Activated T-helper 1 cell treated with anti-CD3 and anti-CD28 coated beads, Interleukin-12 subunit alpha, Interleukin-12 subunit beta, Interleukin-2, Interleukin-4 antibody, amounts not matched to agents 30 ng/mL and 10 ng/mL and 1 ng/mL, durations not matched to agents 14 hours and 24 hours and 36 hours (primary cell): ENCODE measurements at regions not wholly inside any gene's neighbourhood (a gene's known extent, or its start where the extent isn't known, plus 50 kb on each side); places are given as distances from the start of the nearest gene placed in this dataset.

Experiments
- DNase-seq: peaks from one replicate; pipeline ENCODE4 v3.0.0; 2021; ENCODE audit warnings: low spot score
- H3K27ac Mint-ChIP-seq: one replicate; pipeline ENCODE4 v1.8.0; 2021; ENCODE audit warnings: mild to moderate bottlenecking, mixed read lengths
- H3K27me3 Mint-ChIP-seq: one replicate; pipeline ENCODE4 v1.8.0; 2022; ENCODE audit warnings: mild to moderate bottlenecking, moderate library complexity, mixed read lengths; ENCODE audit not compliant: insufficient read depth
- H3K36me3 Mint-ChIP-seq: one replicate; pipeline ENCODE4 v1.8.0; 2021; ENCODE audit warnings: low read depth, mixed read lengths
- H3K4me1 Mint-ChIP-seq: one replicate; pipeline ENCODE4 v1.8.0; 2021; ENCODE audit warnings: low read depth, mixed read lengths
- H3K4me3 Mint-ChIP-seq: one replicate; pipeline ENCODE4 v1.8.0; 2021; ENCODE audit warnings: mild to moderate bottlenecking, moderate library complexity, mixed read lengths
- H3K9me3 Mint-ChIP-seq: one replicate; pipeline ENCODE4 v1.8.0; 2021; ENCODE audit warnings: mixed read lengths
- intact Hi-C: fragments of 100-400 bp; cut with micrococcal nuclease; formaldehyde crosslinking; loops from one replicate; pipeline ENCODE4 v1.15.1; 2024

DNA sequence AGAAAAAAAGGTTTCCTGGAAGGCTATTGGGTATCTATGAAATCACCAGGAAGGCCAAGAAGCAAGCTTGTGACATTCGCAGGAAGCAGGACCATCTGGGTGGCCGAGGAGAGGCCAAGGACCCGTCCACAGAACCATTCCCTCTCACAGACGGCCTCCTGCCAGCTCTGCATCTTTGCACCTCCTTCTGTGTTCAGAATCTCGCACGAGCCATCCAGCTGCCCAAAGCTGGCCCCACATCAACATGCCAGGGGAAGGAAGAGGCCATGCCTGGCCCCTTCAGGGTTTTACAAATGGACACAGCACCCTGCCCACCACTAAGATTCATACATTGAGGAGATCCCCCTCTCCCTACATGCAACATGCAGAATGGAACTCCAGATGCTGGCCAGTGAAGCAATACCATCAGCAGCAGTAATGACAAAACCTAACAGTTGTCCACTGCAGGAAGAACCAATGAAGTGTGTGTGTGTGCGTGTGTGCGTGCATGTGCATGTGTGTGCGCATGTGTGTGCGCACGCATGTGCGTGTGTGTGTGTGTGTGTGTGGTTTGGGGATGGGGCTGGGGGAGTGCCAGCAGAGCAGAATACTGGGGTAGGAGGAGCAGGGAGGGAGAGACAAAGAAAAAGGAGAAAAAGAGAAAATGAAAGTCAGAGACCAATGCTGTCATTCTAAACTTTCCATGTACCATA, 184.2 kb upstream of the FOXQ1 start:
- H3K9me3 Mint-ChIP-seq, result no peaks in the 10 kb centered on the region
- DNase-seq, result no peak
- no peaks in the 10 kb centered on the region for H3K27me3 Mint-ChIP-seq
- H3K36me3 Mint-ChIP-seq, result no peaks in the 10 kb centered on the region
- no peak overlapping the region for H3K4me3 Mint-ChIP-seq
- intact Hi-C loops, result no loop called here
- no peaks in the 10 kb centered on the region for H3K4me1 Mint-ChIP-seq
- no peak overlapping the region for H3K27ac Mint-ChIP-seq

- H3K4me1 Mint-ChIP-seq, result no peaks in the 10 kb centered on the region
- no peaks in the 10 kb centered on the region for H3K9me3 Mint-ChIP-seq
- H3K36me3 Mint-ChIP-seq, result no peaks in the 10 kb centered on the region
- no peak for DNase-seq
- H3K4me3 Mint-ChIP-seq, result no peak overlapping the region
- intact Hi-C loops, result no loop called here
- no peaks in the 10 kb centered on the region for H3K27me3 Mint-ChIP-seq
- no peak overlapping the region for H3K27ac Mint-ChIP-seq
These were observed 184.8 kb upstream of the FOXQ1 start for GRCh38 chr6:1127129-1127528.

- Mint-ChIP-seq H3K4me3 (no peak overlapping the region), H3K36me3 (no peaks in the 10 kb centered on the region), H3K4me1 (no peaks in the 10 kb centered on the region), H3K27me3 (no peaks in the 10 kb centered on the region), H3K9me3 (no peaks in the 10 kb centered on the region), H3K27ac (no peak overlapping the region)
- intact Hi-C loops, result no loop called here
- no peak for DNase-seq
These were observed 185.9 kb upstream of the FOXQ1 start for GRCh38 chr6:1126036-1126435.

DNA sequence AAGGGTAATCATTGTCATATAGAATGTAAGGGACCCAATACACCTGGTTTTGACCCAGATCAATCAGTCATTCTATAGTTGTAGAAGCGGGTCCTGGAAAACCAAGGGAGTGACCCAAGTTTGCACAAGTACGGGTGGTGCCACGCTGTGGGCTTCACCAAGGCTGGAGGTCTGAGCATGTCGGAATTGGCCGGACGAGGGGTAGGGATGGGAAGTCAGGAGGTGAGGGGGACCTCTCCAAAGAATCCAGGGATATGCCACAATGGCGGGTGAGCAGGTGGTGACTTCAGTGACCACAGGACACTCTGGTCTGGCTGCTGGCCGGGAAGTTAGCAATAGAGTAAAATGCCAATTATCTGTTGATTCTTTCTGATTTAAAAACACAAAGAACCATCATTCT, 186.6 kb upstream of the FOXQ1 start:
- Mint-ChIP-seq H3K4me1 (no peaks in the 10 kb centered on the region), H3K27me3 (no peaks in the 10 kb centered on the region), H3K27ac (no peak overlapping the region), H3K9me3 (no peaks in the 10 kb centered on the region), H3K4me3 (no peak overlapping the region), H3K36me3 (no peaks in the 10 kb centered on the region)
- DNase-seq, result no peak
- intact Hi-C loops, result no loop called here

- intact Hi-C loops, result no loop called here
- Mint-ChIP-seq H3K27ac (no peak overlapping the region), H3K4me3 (no peak overlapping the region), H3K4me1 (no peaks in the 10 kb centered on the region), H3K36me3 (no peaks in the 10 kb centered on the region), H3K9me3 (no peaks in the 10 kb centered on the region), H3K27me3 (no peaks in the 10 kb centered on the region)
- no peak for DNase-seq
These were observed 187.0 kb upstream of the FOXQ1 start for GRCh38 chr6:1124885-1125284.

DNA sequence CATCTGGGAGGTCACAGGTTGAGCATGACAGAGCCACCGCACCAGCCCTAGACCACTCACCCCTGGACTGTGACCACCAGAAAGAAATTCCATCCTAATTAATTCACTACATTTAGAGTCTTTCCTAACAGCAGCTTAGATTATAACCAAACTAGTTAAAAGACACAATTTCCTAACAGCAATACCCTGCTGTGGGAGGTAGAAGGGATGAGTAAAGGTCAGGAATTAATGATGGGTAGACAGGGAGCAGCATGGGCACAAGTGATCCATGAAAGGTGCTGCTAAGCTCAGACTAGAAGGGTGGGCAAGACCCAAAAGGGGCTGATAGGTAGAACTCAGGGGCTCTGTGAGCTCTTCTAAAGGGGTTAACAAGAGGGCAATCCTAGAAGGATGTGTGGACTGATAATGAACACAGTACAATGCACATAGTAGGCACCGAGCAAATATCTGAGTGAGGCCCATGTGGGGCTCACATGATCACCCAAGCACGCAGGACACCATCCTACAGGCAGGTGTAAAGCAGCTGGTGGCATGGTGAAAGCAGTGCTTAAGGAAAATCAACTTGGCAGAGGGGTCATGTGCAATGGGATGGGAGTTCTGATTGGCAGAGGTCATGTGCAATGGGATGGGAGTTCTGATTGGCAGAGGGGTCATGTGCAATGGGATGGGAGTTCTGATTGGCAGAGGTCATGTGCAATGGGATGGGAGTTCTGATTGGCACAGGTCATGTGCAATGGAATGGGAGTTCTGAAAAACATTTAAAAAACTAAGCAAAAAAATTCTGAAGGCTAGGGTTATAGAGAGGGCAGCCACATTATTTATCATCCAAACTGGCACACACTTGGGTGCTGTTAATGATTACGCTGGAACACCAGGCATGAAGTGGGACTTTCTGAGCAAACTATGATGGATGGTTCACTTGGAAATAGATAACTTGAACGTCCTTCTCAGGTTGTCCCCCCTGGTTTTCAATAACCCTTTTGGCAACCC, 188.2 kb upstream of the FOXQ1 start:
- Mint-ChIP-seq H3K9me3 (no peaks in the 10 kb centered on the region), H3K36me3 (no peaks in the 10 kb centered on the region), H3K27me3 (no peaks in the 10 kb centered on the region), H3K4me1 (no peaks in the 10 kb centered on the region), H3K4me3 (no peak overlapping the region), H3K27ac (no peak overlapping the region)
- no peak for DNase-seq
- intact Hi-C loops, result no loop called here

GRCh38 chr6:1122083-1122482, 189.8 kb upstream of the FOXQ1 start:
- no peaks in the 10 kb centered on the region for H3K4me1 Mint-ChIP-seq
- H3K27me3 Mint-ChIP-seq, result no peaks in the 10 kb centered on the region
- no peaks in the 10 kb centered on the region for H3K9me3 Mint-ChIP-seq
- H3K36me3 Mint-ChIP-seq, result no peaks in the 10 kb centered on the region
- no peak overlapping the region for H3K4me3 Mint-ChIP-seq
- H3K27ac Mint-ChIP-seq, result no peak overlapping the region
- intact Hi-C loops, result no loop called here
- DNase-seq, result no peak

DNA sequence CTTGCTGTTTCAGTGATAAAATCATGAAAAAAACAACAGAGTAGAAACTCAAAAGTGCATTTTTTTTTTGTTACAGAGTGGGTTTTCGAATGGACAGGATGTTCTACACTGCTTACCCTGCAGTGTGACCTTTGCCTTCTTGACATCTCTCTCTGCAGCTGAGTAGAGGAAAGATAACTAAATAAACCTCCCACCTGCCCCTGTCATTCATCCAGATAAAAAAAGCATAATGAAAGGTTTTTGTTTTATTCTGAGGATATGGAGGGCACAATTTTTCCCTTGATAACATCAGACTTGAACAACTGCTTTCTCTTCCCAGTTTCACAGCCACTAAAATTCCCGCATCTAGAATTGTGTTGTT, 193.6 kb upstream of the FOXQ1 start:
- Mint-ChIP-seq H3K27ac (no peak overlapping the region), H3K27me3 (peaks cover 3% of the 10 kb centered on the region), H3K36me3 (no peaks in the 10 kb centered on the region), H3K9me3 (no peaks in the 10 kb centered on the region), H3K4me3 (no peak overlapping the region), H3K4me1 (no peaks in the 10 kb centered on the region)
- DNase-seq, result no peak
- intact Hi-C loops, result no loop called here

- Mint-ChIP-seq H3K36me3 (no peaks in the 10 kb centered on the region), H3K27me3 (peaks cover 3% of the 10 kb centered on the region), H3K4me3 (no peak overlapping the region), H3K9me3 (no peaks in the 10 kb centered on the region), H3K4me1 (no peaks in the 10 kb centered on the region), H3K27ac (no peak overlapping the region)
- intact Hi-C loops, result no loop called here
- no peak for DNase-seq
These were observed 194.2 kb upstream of the FOXQ1 start for GRCh38 chr6:1117530-1118286.

DNA sequence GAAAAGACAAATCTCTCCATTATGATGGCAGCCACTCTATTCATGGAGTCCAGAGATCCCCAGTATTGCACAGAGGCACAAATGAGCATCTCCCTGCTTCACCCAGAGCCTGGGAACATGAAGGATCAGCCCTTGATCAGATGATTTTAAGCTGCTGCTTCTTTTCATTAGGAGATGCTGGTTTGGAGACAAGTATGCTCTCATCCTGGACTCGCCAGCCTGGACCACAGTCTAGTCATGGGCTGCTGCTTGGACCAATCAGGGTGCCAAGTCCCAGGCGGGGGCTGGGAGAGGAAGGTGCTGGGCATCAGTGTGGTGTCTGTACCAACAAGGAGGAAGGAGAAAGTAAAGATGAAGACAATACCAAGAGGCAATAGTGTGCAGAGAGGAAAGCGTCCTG, 195.7 kb upstream of the FOXQ1 start:
- Mint-ChIP-seq H3K9me3 (no peaks in the 10 kb centered on the region), H3K27ac (no peak overlapping the region), H3K4me3 (no peak overlapping the region), H3K36me3 (no peaks in the 10 kb centered on the region), H3K4me1 (no peaks in the 10 kb centered on the region), H3K27me3 (peaks cover 3% of the 10 kb centered on the region)
- intact Hi-C loops, result no loop called here
- DNase-seq, result no peak

DNA sequence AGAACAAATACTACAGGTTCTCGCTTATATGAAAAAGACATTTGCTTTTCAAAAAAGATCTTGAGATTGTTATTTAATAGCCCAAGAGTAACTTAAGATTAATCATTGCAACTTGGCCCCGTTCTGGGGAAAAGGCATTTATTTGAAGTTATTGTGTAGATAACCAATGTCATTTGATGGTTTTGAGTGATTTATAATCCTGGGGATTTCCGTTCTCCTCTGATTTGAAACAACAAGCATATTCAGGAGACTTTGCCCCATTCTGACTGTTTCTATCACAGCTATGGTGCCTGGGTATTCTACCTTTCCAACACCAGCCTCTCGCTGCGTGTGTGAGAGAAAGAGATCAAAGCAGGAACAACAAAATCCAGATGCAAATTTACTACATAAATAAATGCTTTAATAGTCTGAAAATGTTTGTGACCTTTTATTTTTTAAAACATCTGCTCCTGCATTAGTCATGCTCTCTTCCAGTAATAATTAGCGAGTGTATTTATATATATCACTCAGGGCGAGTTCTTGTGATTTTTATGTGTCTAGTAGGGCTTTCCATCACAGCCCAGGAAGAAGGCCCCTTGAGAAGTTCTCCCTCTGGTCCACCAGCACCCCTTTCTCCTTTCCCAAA, 197.9 kb upstream of the FOXQ1 start:
- no peaks in the 10 kb centered on the region for H3K4me1 Mint-ChIP-seq

DNA sequence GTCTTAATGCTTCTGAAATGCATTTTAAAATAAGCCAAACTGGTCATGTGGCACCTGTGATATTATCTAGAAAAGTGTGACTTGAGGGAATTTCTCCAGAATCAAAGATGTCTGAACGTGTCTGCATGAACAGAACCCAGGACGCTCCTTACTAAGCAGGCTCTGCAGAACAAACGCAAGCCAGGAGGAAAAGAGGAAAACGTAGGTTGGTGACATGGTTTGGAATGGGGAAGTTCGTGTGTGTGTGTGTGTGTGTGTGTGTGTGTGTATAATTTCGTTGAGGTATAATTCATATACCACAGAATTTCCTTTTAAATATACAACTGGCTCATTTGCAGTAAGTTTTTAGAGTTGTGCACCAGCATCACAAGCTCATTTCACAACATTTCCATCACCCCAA, 200.5 kb upstream of the FOXQ1 start:
- Mint-ChIP-seq H3K4me1 (no peaks in the 10 kb centered on the region), H3K27me3 (peaks cover 3% of the 10 kb centered on the region), H3K27ac (no peak overlapping the region), H3K36me3 (no peaks in the 10 kb centered on the region), H3K9me3 (no peaks in the 10 kb centered on the region), H3K4me3 (no peak overlapping the region)
- intact Hi-C loops, result no loop called here
- DNase-seq, result no peak

More for the DNA sequence above, 197.9 kb upstream of the FOXQ1 start:
- intact Hi-C loops, result no loop called here
- no peak for DNase-seq
- Mint-ChIP-seq H3K9me3 (no peaks in the 10 kb centered on the region), H3K4me3 (no peak overlapping the region), H3K27me3 (peaks cover 3% of the 10 kb centered on the region), H3K27ac (no peak overlapping the region), H3K36me3 (no peaks in the 10 kb centered on the region)
